ENCODE measurements at regions not wholly inside any gene's neighbourhood (a gene's known extent, or its start where the extent isn't known, plus 50 kb on each side); places are given as distances from the start of the nearest gene placed in this dataset.
"Not testable (repeated sequence)": the region's sequence is repeated elsewhere in the genome, so short reads cannot be mapped to it uniquely, and the experiment has no call there.

- no peak for ATAC-seq
- TF ChIP-seq ESRRG (CRISPR knock-in tag; IDR thresholded peaks at IDR 0.05) (no peak), CSRNP3 (CRISPR knock-in tag; IDR thresholded peaks at IDR 0.05) (no peak), RARB (CRISPR knock-in tag; IDR thresholded peaks at IDR 0.05) (no peak), CREB5 (CRISPR knock-in tag; IDR thresholded peaks at IDR 0.05; ENCODE audit: low read depth) (no peak), ARNTL (CRISPR knock-in tag; IDR thresholded peaks at IDR 0.05; ENCODE audit: borderline replicate concordance, low read depth) (no peak), ZNF565 (CRISPR knock-in tag; conservative IDR thresholded peaks at IDR 0.05; ENCODE audit: low read depth) (no peak), TSHZ2 (CRISPR knock-in tag; IDR thresholded peaks at IDR 0.05) (no peak), OSR1 (CRISPR knock-in tag; IDR thresholded peaks at IDR 0.05) (no peak), SNAI2 (CRISPR knock-in tag; IDR thresholded peaks at IDR 0.05) (no peak), ZNF8 (CRISPR knock-in tag; IDR thresholded peaks at IDR 0.05) (no peak), BACH2 (CRISPR knock-in tag; IDR thresholded peaks at IDR 0.05; ENCODE audit: borderline replicate concordance) (no peak), TCF4 (CRISPR knock-in tag; IDR thresholded peaks at IDR 0.05; ENCODE audit: borderline replicate concordance) (no peak), POU6F1 (CRISPR knock-in tag; IDR thresholded peaks at IDR 0.05; ENCODE audit: borderline replicate concordance, low read depth) (no peak)
These were observed 280.0 kb upstream of the NRG3 start for GRCh38 chr10:81594991-81595390.

- no peak for ATAC-seq
- TF ChIP-seq ZNF565 (CRISPR knock-in tag; conservative IDR thresholded peaks at IDR 0.05; ENCODE audit: low read depth) (no peak), ZFP3 (CRISPR knock-in tag; IDR thresholded peaks at IDR 0.05) (no peak)
These were observed 274.8 kb upstream of the NRG3 start for GRCh38 chr10:81600185-81600584.

GRCh38 chr10:81603106-81603620 is 271.8 kb upstream of the NRG3 start:
- no peak for TF ChIP-seq ESRRG (CRISPR knock-in tag; IDR thresholded peaks at IDR 0.05)
- no peak for TF ChIP-seq PPARA (CRISPR knock-in tag; IDR thresholded peaks at IDR 0.05; ENCODE audit: borderline replicate concordance)
- no peak for ATAC-seq

- ATAC-seq = not testable (repeated sequence)
These were observed 230.5 kb upstream of the NRG3 start for GRCh38 chr10:81644485-81644884.

GRCh38 chr10:81655986-81656385 is 219.0 kb upstream of the NRG3 start:
- ATAC-seq = no peak
- no peak for TF ChIP-seq PATZ1 (CRISPR knock-in tag; IDR thresholded peaks at IDR 0.05; ENCODE audit: borderline replicate concordance)
- no peak for TF ChIP-seq TCF4 (CRISPR knock-in tag; IDR thresholded peaks at IDR 0.05; ENCODE audit: borderline replicate concordance)
- TF ChIP-seq ZFP30 (CRISPR knock-in tag; IDR thresholded peaks at IDR 0.05) = no peak
- TF ChIP-seq GLIS3 (CRISPR knock-in tag; IDR thresholded peaks at IDR 0.05) = no peak
- no peak for TF ChIP-seq BACH2 (CRISPR knock-in tag; IDR thresholded peaks at IDR 0.05; ENCODE audit: borderline replicate concordance)
- TF ChIP-seq CREB5 (CRISPR knock-in tag; IDR thresholded peaks at IDR 0.05; ENCODE audit: low read depth) = no peak
- no peak for TF ChIP-seq ZNF565 (CRISPR knock-in tag; conservative IDR thresholded peaks at IDR 0.05; ENCODE audit: low read depth)
- TF ChIP-seq ZFP3 (CRISPR knock-in tag; IDR thresholded peaks at IDR 0.05) = no peak
- no peak for TF ChIP-seq ZNF70 (CRISPR knock-in tag; IDR thresholded peaks at IDR 0.05)
